Breast epithelium (tissue), 4 donors: ENCODE measurements at regions not wholly inside any gene's neighbourhood (a gene's known extent, or its start where the extent isn't known, plus 50 kb on each side); places are given as distances from the start of the nearest gene placed in this dataset.

Source experiments
- DNase-seq, 2 donors: peaks; one replicate each; pipeline ENCODE4 v3.0.0-alpha.2; 2019; ENCODE audit warnings: low spot score in 2 of 2
- H3K27ac ChIP-seq, 2 donors: fragments of 200-600 bp; sonication (generic) in 1 of 2; one replicate each; pipeline ENCODE4 v1.5.1; 2016 to 2019; ENCODE audit warnings: mild to moderate bottlenecking in 1 of 2
- H3K27me3 ChIP-seq, 2 donors: fragments of 200-600 bp; sonication (generic) in 1 of 2; one replicate each; pipeline versions ENCODE4 v1.5.1 to v1.6.0; 2017 to 2019; ENCODE audit warnings: control low read depth in 1 of 2, mild to moderate bottlenecking in 1 of 2
- H3K36me3 ChIP-seq: fragments of 200-600 bp; one replicate; pipeline ENCODE4 v1.5.1; 2019
- H3K4me1 ChIP-seq, 2 donors: fragments of 200-600 bp; sonication (generic); one replicate each; pipeline ENCODE4 v1.5.1; 2016 to 2019; ENCODE audit warnings: control low read depth in 1 of 2
- H3K4me3 ChIP-seq, 3 donors: fragments of 200-600 bp; sonication (generic); 1 replicate in 2 of 3; 2 replicates in 1 of 3; pipeline ENCODE4 v1.5.1; 2016 to 2019; ENCODE audit warnings: mild to moderate bottlenecking in 3 of 3, moderate library complexity in 2 of 3
- H3K9me3 ChIP-seq, 2 donors: fragments of 200-600 bp; sonication (generic) in 1 of 2; one replicate each; pipeline ENCODE4 v1.5.1; 2016 to 2019; ENCODE audit warnings: control low read depth in 1 of 2
- POLR2A ChIP-seq: fragments of 450-650 bp; IDR thresholded peaks from one replicate; pipeline ENCODE4 v1.6.1; 2016; ENCODE audit warnings: antibody characterized with exemption, mild to moderate bottlenecking, moderate library complexity
- POLR2AphosphoS5 ChIP-seq, 3 donors: sonication (generic); formaldehyde crosslinking; IDR thresholded peaks; one replicate each; pipeline ENCODE4 v1.6.1; 2017; ENCODE audit warnings: antibody characterized with exemption in 3 of 3
- intact Hi-C: fragments of 100-400 bp; cut with DNase I; formaldehyde crosslinking; loops from one replicate; pipeline ENCODE4 v1.15.1; 2023; ENCODE audit warnings: low total_unique reads
- TF ChIP-seq, protein P1 (sequence below), 3 donors: fragments of 450-650 bp; IDR thresholded peaks; one replicate each; pipeline ENCODE4 v1.5.1; 2016 to 2017; ENCODE audit warnings: antibody characterized with exemption in 3 of 3, mild to moderate bottlenecking in 3 of 3, moderate library complexity in 3 of 3

DNA sequence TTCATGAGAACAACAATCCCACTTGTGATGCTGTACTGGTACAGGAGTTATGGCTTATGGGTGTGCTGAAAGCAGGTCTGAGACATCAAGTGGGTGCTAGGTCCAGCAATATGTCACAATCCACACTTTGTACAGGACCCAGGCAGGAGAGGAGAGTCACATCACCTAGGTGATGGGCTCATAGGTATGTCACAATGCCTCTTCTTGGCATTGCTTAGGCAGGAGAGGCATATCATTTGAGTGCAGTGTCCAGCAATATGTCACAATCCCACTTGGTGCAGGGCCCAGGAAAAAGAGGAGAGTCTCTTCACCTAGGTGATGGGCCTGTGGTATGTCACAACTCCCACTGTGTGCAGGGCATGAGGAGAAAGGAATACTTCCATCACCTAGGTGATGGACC, 2110.0 kb downstream of the TP53TG3F start:
- Histone ChIP-seq H3K27me3 (no peaks in the 10 kb centered on the region), H3K27ac (no peak overlapping the region), H3K4me1 (no peaks in the 10 kb centered on the region), H3K9me3 (peaks cover 14 to 15% of the 10 kb centered on the region in 2 donors), H3K36me3 (no peaks in the 10 kb centered on the region), H3K4me3 (no peak overlapping the region)
- DNase-seq = no peak
- intact Hi-C loops = no loop called here
- TF ChIP-seq, protein P1, sequence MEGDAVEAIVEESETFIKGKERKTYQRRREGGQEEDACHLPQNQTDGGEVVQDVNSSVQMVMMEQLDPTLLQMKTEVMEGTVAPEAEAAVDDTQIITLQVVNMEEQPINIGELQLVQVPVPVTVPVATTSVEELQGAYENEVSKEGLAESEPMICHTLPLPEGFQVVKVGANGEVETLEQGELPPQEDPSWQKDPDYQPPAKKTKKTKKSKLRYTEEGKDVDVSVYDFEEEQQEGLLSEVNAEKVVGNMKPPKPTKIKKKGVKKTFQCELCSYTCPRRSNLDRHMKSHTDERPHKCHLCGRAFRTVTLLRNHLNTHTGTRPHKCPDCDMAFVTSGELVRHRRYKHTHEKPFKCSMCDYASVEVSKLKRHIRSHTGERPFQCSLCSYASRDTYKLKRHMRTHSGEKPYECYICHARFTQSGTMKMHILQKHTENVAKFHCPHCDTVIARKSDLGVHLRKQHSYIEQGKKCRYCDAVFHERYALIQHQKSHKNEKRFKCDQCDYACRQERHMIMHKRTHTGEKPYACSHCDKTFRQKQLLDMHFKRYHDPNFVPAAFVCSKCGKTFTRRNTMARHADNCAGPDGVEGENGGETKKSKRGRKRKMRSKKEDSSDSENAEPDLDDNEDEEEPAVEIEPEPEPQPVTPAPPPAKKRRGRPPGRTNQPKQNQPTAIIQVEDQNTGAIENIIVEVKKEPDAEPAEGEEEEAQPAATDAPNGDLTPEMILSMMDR (IDR thresholded peaks at IDR 0.05) = no peak
- TF ChIP-seq POLR2AphosphoS5 (IDR thresholded peaks at IDR 0.05) = no peak
- TF ChIP-seq POLR2A = no peak

DNA sequence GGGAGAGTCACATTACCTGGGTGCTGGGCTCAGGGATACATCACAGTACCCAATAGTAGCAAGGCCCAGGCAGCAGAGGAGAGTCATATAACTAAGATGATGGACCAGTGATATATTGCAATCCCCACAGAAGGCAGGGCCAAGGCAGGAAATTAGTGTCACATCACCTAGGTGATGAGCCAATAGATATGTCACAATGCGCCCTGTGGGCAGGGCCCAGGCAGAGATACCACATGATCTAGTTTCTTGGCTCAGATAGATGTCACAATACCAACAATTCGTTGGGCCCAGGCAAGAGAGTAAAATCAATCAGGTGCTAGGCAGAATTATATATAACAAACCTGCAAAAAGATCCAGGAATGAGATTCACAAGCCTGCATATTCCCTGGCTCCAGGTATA, 2111.5 kb downstream of the TP53TG3F start:
- intact Hi-C loops = no loop called here
- TF ChIP-seq, protein P1 (IDR thresholded peaks at IDR 0.05) = no peak
- TF ChIP-seq POLR2AphosphoS5 (IDR thresholded peaks at IDR 0.05) (no peak), POLR2A (no peak)
- no peak for DNase-seq
- no peaks in the 10 kb centered on the region for H3K27me3 ChIP-seq
- H3K9me3 ChIP-seq = peaks cover 28 to 30% of the 10 kb centered on the region in 2 donors
- H3K27ac ChIP-seq = no peak overlapping the region
- no peak overlapping the region for H3K4me3 ChIP-seq
- no peaks in the 10 kb centered on the region for H3K36me3 ChIP-seq
- no peaks in the 10 kb centered on the region for H3K4me1 ChIP-seq

DNA sequence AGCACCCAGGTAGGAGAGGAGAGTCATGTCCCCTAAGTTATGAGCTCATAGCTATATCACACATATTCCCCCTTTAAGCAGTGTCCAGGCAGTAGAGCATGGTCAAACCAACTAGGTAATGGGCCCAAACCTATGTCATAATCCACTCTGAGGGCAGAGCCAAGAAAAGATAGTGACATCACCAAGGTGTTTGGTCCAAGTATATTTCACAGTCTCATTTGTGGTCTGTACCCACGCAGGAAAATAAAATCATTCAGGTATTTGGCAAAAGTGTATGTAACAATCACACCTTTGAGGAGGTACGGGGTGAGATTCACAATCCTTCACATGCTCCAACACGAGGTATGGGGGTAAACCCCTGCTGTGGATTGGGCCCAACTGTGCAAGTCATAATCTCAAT, 2112.8 kb downstream of the TP53TG3F start:
- Histone ChIP-seq H3K4me3 (no peak overlapping the region), H3K4me1 (no peaks in the 10 kb centered on the region), H3K27ac (no peak overlapping the region), H3K36me3 (no peaks in the 10 kb centered on the region), H3K9me3 (peaks cover 34 to 35% of the 10 kb centered on the region in 2 donors), H3K27me3 (no peaks in the 10 kb centered on the region)
- intact Hi-C loops = no loop called here
- TF ChIP-seq POLR2AphosphoS5 (IDR thresholded peaks at IDR 0.05) = no peak
- no peak for TF ChIP-seq POLR2A
- TF ChIP-seq, protein P1 (IDR thresholded peaks at IDR 0.05) = no peak
- no peak for DNase-seq

DNA sequence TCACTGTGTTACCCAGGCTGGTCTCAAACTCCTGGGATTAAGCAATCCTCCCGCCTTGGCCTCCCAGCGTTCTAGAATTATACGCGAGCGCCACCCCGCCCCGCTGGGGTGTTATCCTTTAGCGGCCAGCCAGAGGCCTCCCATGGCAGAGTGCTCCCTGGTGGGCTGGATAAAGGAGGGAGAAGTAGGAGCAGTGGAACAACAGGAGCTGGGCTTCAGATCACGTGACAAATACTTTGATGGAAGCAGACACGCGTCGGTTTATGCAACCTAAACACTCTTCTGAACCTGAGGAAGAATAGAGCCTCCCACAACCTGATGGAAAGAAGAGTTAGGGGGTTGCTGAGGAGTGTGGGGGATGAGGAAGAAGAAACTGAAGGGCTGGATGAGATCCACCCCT, 2114.0 kb downstream of the TP53TG3F start:
- DNase-seq = no peak
- peaks cover 34 to 39% of the 10 kb centered on the region in 2 donors for H3K9me3 ChIP-seq
- H3K36me3 ChIP-seq = no peaks in the 10 kb centered on the region
- no peaks in the 10 kb centered on the region for H3K4me1 ChIP-seq
- H3K27ac ChIP-seq = no peak overlapping the region
- no peaks in the 10 kb centered on the region for H3K27me3 ChIP-seq
- H3K4me3 ChIP-seq = no peak overlapping the region
- TF ChIP-seq POLR2AphosphoS5 (IDR thresholded peaks at IDR 0.05) (no peak), POLR2A (no peak)
- TF ChIP-seq, protein P1 (IDR thresholded peaks at IDR 0.05) = no peak
- intact Hi-C loops = no loop called here

DNA sequence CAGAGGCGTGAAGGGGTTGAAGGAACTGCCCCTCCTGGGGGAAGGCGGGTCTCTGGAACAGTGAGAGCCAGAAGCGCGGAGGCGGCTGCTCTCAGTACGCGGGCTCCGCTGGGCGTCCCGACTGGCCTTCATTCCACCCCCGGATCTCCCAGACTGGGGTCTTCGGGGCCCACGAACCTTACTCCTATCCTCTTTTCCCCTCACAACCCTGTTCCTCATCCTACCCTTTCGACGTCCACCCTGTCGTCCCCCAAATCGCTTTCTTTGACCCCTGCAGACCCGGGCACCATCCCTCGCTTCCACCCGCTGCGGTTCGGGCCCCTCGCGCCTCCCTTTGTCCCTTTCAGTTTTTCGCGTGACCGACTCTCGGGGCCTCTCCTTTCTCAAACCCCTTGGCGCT, 2114.6 kb downstream of the TP53TG3F start:
- H3K27ac ChIP-seq = no peak overlapping the region
- H3K27me3 ChIP-seq = no peaks in the 10 kb centered on the region
- no peak for DNase-seq
- no peaks in the 10 kb centered on the region for H3K4me1 ChIP-seq
- intact Hi-C loops = no loop called here
- TF ChIP-seq POLR2AphosphoS5 (IDR thresholded peaks at IDR 0.05) = no peak
- TF ChIP-seq POLR2A = no peak
- TF ChIP-seq, protein P1 (IDR thresholded peaks at IDR 0.05) = no peak
- peaks cover 34 to 45% of the 10 kb centered on the region in 2 donors for H3K9me3 ChIP-seq
- no peak overlapping the region for H3K4me3 ChIP-seq
- H3K36me3 ChIP-seq = no peaks in the 10 kb centered on the region
